GM23338 (cell line): ENCODE measurements at regions not wholly inside any gene's neighbourhood (a gene's known extent, or its start where the extent isn't known, plus 50 kb on each side); places are given as distances from the start of the nearest gene placed in this dataset.

ENCODE experiments used
- ATAC-seq: fragments of 200-7000 bp; cut with Tn5 transposase; 3 replicates; pipeline ENCODE4 v1.9.1; 2020
- DNase-seq: peaks from one replicate; pipeline ENCODE4 v3.0.0-alpha.2; 2015; ENCODE audit warnings: low spot score
- H2AFZ ChIP-seq: fragments of 200-600 bp; sonication (generic); 2 replicates; pipeline ENCODE4 v1.8.0; 2016; ENCODE audit warnings: antibody characterized with exemption, mild to moderate bottlenecking, moderate library complexity
- H3F3A ChIP-seq: fragments of 200-600 bp; sonication (generic); replicated peaks from 2 replicates; pipeline ENCODE4 v1.8.0; 2017; ENCODE audit warnings: antibody characterized with exemption, mixed run types, low read depth
- H3K27ac ChIP-seq: fragments of 200-600 bp; sonication (generic); 2 replicates; pipeline ENCODE4 v1.6.1; 2016; ENCODE audit warnings: low read depth
- H3K27me3 ChIP-seq: fragments of 200-600 bp; sonication (generic); 2 replicates; pipeline ENCODE4 v1.8.0; 2016; ENCODE audit warnings: mild to moderate bottlenecking, mixed run types, moderate library complexity; ENCODE audit not compliant: insufficient read depth
- H3K36me3 ChIP-seq: fragments of 200-600 bp; sonication (generic); 2 replicates; pipeline ENCODE4 v1.8.0; 2016; ENCODE audit warnings: mild to moderate bottlenecking; ENCODE audit not compliant: insufficient read depth
- H3K4me1 ChIP-seq: fragments of 200-600 bp; sonication (generic); 2 replicates; pipeline ENCODE4 v1.8.0; 2016; ENCODE audit warnings: mild to moderate bottlenecking, moderate library complexity; ENCODE audit not compliant: insufficient read depth
- H3K4me2 ChIP-seq: fragments of 200-600 bp; sonication (generic); 2 replicates; pipeline ENCODE4 v1.7.1; 2017; ENCODE audit warnings: mixed run types
- H3K4me3 ChIP-seq: fragments of 200-600 bp; sonication (generic); 2 replicates; pipeline ENCODE4 v1.6.1; 2016; ENCODE audit warnings: mixed run types
- H3K79me2 ChIP-seq: fragments of 200-600 bp; sonication (generic); replicated peaks from 2 replicates; pipeline ENCODE4 v1.8.0; 2017; ENCODE audit warnings: mild to moderate bottlenecking; ENCODE audit not compliant: insufficient read depth
- H3K9me2 ChIP-seq: fragments of 200-600 bp; sonication (generic); 2 replicates; pipeline ENCODE4 v1.8.0; 2017; ENCODE audit not compliant: insufficient read depth
- H4K20me1 ChIP-seq: fragments of 200-600 bp; sonication (generic); replicated peaks from 2 replicates; pipeline ENCODE4 v1.8.0; 2017; ENCODE audit warnings: mild to moderate bottlenecking; ENCODE audit not compliant: insufficient read depth
- H3K27ac Mint-ChIP-seq: 2 replicates; pipeline ENCODE4 v1.8.0; 2020; ENCODE audit warnings: inconsistent platforms, mild to moderate bottlenecking, moderate library complexity, mixed read lengths
- H3K27me3 Mint-ChIP-seq: 3 replicates; pipeline ENCODE4 v1.8.0; 2022; ENCODE audit warnings: low read depth, mild to moderate bottlenecking, moderate library complexity, mixed read lengths, inconsistent platforms; ENCODE audit not compliant: insufficient read depth, poor library complexity
- H3K36me3 Mint-ChIP-seq: 3 replicates; pipeline ENCODE4 v1.8.0; 2021; ENCODE audit warnings: low read depth, mild to moderate bottlenecking, inconsistent platforms, moderate library complexity, mixed read lengths
- H3K4me1 Mint-ChIP-seq: 3 replicates; pipeline ENCODE4 v1.8.0; 2020; ENCODE audit warnings: mild to moderate bottlenecking, inconsistent platforms, mixed read lengths
- H3K4me3 Mint-ChIP-seq: 3 replicates; pipeline ENCODE4 v1.8.0; 2021; ENCODE audit warnings: moderate library complexity, mild to moderate bottlenecking, inconsistent platforms, mixed read lengths
- H3K9me3 Mint-ChIP-seq: 3 replicates; pipeline ENCODE4 v1.8.0; 2020; ENCODE audit warnings: moderate library complexity, mild to moderate bottlenecking, inconsistent platforms, mixed read lengths
- CREB1 ChIP-seq: fragments of 250-450 bp; sonication (Bioruptor Pico); IDR thresholded peaks from 2 replicates; pipeline ENCODE4 v1.5.0; 2020; ENCODE audit warnings: low read depth, mild to moderate bottlenecking, moderate library complexity
- EZH2 ChIP-seq: fragments of 200-600 bp; sonication (generic); IDR thresholded peaks from one replicate; pipeline ENCODE4 v1.8.0; 2017; ENCODE audit warnings: antibody characterized with exemption, mild to moderate bottlenecking, low read depth; ENCODE audit not compliant: unreplicated experiment
- EZH2phosphoT487 ChIP-seq: fragments of 200-600 bp; sonication (generic); IDR thresholded peaks from one replicate; pipeline ENCODE4 v1.8.1; 2018; ENCODE audit warnings: antibody characterized with exemption; ENCODE audit not compliant: unreplicated experiment
- JUNB ChIP-seq: IDR thresholded peaks from one replicate; pipeline ENCODE4 v1.6.1; 2016; ENCODE audit warnings: antibody characterized with exemption; ENCODE audit not compliant: unreplicated experiment
- NANOG ChIP-seq: IDR thresholded peaks from 2 replicates; pipeline ENCODE4 v1.6.1; 2016; ENCODE audit warnings: antibody characterized with exemption, borderline replicate concordance
- POLR2AphosphoS5 ChIP-seq: IDR thresholded peaks from 2 replicates; pipeline ENCODE4 v1.6.1; 2016; ENCODE audit warnings: antibody characterized with exemption, low read depth
- STAT1 ChIP-seq: IDR thresholded peaks from one replicate; pipeline ENCODE4 v1.6.1; 2016; ENCODE audit warnings: antibody characterized with exemption; ENCODE audit not compliant: unreplicated experiment
- ZNF114 ChIP-seq: fragments of 250-450 bp; sonication (Bioruptor Pico); IDR thresholded peaks from 2 replicates; pipeline ENCODE4 v1.5.0; 2020; ENCODE audit warnings: mild to moderate bottlenecking, moderate library complexity
- ZNF331 ChIP-seq: fragments of 250-450 bp; sonication (Bioruptor Pico); IDR thresholded peaks from 2 replicates; pipeline ENCODE4 v1.5.0; 2020; ENCODE audit warnings: low read depth, mild to moderate bottlenecking, moderate library complexity
- TF ChIP-seq, protein P1 (sequence below): IDR thresholded peaks from 2 replicates; pipeline ENCODE4 v1.6.1; 2016; ENCODE audit warnings: antibody characterized with exemption
- TF ChIP-seq, protein P2 (sequence below): IDR thresholded peaks from one replicate; pipeline ENCODE4 v1.6.1; 2018; ENCODE audit warnings: antibody characterized with exemption; ENCODE audit not compliant: unreplicated experiment
- TF ChIP-seq, protein P3 (sequence below): fragments of 250-450 bp; sonication (Bioruptor Pico); IDR thresholded peaks from 2 replicates; pipeline ENCODE4 v1.5.0; 2020; ENCODE audit warnings: mild to moderate bottlenecking, moderate library complexity

DNA sequence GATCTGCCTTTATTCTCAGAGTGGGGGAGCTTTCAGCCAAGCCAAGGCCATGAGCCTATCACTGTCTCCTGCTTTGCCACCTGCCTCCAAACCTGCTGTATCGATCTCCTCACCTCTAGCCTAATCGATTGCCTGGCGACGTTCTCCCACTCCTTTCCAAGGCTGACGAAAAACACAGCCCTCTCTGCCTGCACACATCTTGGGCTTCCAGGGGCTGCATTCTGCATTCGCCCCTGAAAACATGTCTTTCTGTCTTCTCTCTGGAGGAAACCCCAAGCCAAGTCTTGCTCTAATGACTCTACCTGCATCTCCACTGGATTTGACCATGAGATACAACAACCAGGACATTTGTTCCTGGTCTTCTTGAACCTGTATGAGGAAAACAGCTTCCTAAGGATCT is 540.7 kb downstream of the BCL11B start (continued):
- TF ChIP-seq, protein P1, sequence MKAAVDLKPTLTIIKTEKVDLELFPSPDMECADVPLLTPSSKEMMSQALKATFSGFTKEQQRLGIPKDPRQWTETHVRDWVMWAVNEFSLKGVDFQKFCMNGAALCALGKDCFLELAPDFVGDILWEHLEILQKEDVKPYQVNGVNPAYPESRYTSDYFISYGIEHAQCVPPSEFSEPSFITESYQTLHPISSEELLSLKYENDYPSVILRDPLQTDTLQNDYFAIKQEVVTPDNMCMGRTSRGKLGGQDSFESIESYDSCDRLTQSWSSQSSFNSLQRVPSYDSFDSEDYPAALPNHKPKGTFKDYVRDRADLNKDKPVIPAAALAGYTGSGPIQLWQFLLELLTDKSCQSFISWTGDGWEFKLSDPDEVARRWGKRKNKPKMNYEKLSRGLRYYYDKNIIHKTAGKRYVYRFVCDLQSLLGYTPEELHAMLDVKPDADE = no peak
- TF ChIP-seq ZNF114 (CRISPR knock-in tag) (no peak), CREB1 (CRISPR knock-in tag) (no peak), ZNF331 (CRISPR knock-in tag) (no peak), EZH2 (no peak)

DNA sequence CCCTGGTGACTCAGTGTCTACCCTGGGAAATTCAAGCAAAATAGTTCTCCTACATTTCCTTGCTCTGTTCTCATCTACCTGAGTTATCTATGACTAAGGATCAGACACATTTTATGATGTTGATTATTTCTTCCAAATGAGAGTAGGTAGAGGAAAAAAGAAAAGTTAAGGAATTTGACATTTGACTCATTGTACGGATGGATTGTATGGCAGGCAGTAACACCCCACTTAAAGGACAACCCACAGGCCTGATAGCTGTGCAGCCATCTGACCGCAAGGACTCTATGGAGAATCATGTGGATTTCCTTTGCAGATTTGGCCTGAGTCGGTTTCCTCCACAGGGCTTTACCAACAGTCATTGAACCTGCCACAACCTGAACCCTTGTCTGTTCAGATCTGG is 540.3 kb downstream of the BCL11B start:
- H3K27me3 ChIP-seq = no peaks in the 10 kb centered on the region
- no peaks in the 10 kb centered on the region for H3K36me3 ChIP-seq
- no peaks in the 10 kb centered on the region for H3K79me2 ChIP-seq
- Mint-ChIP-seq H3K4me3 (no peak overlapping the region), H3K4me1 (no peaks in the 10 kb centered on the region), H3K27ac (no peak overlapping the region), H3K9me3 (no peaks in the 10 kb centered on the region; the same call in 2 of the 3 replicates), H3K27me3 (peaks cover 2% of the 10 kb centered on the region), H3K36me3 (no peaks in the 10 kb centered on the region)
- ATAC-seq = no peak
- DNase-seq = no peak
- no peak overlapping the region for H3K27ac ChIP-seq
- no peaks in the 10 kb centered on the region for H3K4me1 ChIP-seq
- H2AFZ ChIP-seq = no peak overlapping the region
- H4K20me1 ChIP-seq = no peaks in the 10 kb centered on the region
- no peaks in the 10 kb centered on the region for H3F3A ChIP-seq
- no peak overlapping the region for H3K4me2 ChIP-seq
- H3K4me3 ChIP-seq = no peak overlapping the region
- H3K9me2 ChIP-seq = peaks cover 5% of the 10 kb centered on the region; the same call in 1 of the 2 replicates
- TF ChIP-seq EZH2phosphoT487 (no peak), STAT1 (no peak), CREB1 (CRISPR knock-in tag) (no peak), EZH2 (no peak), ZNF331 (CRISPR knock-in tag) (no peak), JUNB (no peak), POLR2AphosphoS5 (no peak), NANOG (no peak), ZNF114 (CRISPR knock-in tag) (no peak)
- TF ChIP-seq, protein P2, sequence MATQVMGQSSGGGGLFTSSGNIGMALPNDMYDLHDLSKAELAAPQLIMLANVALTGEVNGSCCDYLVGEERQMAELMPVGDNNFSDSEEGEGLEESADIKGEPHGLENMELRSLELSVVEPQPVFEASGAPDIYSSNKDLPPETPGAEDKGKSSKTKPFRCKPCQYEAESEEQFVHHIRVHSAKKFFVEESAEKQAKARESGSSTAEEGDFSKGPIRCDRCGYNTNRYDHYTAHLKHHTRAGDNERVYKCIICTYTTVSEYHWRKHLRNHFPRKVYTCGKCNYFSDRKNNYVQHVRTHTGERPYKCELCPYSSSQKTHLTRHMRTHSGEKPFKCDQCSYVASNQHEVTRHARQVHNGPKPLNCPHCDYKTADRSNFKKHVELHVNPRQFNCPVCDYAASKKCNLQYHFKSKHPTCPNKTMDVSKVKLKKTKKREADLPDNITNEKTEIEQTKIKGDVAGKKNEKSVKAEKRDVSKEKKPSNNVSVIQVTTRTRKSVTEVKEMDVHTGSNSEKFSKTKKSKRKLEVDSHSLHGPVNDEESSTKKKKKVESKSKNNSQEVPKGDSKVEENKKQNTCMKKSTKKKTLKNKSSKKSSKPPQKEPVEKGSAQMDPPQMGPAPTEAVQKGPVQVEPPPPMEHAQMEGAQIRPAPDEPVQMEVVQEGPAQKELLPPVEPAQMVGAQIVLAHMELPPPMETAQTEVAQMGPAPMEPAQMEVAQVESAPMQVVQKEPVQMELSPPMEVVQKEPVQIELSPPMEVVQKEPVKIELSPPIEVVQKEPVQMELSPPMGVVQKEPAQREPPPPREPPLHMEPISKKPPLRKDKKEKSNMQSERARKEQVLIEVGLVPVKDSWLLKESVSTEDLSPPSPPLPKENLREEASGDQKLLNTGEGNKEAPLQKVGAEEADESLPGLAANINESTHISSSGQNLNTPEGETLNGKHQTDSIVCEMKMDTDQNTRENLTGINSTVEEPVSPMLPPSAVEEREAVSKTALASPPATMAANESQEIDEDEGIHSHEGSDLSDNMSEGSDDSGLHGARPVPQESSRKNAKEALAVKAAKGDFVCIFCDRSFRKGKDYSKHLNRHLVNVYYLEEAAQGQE = no peak
- TF ChIP-seq, protein P3, sequence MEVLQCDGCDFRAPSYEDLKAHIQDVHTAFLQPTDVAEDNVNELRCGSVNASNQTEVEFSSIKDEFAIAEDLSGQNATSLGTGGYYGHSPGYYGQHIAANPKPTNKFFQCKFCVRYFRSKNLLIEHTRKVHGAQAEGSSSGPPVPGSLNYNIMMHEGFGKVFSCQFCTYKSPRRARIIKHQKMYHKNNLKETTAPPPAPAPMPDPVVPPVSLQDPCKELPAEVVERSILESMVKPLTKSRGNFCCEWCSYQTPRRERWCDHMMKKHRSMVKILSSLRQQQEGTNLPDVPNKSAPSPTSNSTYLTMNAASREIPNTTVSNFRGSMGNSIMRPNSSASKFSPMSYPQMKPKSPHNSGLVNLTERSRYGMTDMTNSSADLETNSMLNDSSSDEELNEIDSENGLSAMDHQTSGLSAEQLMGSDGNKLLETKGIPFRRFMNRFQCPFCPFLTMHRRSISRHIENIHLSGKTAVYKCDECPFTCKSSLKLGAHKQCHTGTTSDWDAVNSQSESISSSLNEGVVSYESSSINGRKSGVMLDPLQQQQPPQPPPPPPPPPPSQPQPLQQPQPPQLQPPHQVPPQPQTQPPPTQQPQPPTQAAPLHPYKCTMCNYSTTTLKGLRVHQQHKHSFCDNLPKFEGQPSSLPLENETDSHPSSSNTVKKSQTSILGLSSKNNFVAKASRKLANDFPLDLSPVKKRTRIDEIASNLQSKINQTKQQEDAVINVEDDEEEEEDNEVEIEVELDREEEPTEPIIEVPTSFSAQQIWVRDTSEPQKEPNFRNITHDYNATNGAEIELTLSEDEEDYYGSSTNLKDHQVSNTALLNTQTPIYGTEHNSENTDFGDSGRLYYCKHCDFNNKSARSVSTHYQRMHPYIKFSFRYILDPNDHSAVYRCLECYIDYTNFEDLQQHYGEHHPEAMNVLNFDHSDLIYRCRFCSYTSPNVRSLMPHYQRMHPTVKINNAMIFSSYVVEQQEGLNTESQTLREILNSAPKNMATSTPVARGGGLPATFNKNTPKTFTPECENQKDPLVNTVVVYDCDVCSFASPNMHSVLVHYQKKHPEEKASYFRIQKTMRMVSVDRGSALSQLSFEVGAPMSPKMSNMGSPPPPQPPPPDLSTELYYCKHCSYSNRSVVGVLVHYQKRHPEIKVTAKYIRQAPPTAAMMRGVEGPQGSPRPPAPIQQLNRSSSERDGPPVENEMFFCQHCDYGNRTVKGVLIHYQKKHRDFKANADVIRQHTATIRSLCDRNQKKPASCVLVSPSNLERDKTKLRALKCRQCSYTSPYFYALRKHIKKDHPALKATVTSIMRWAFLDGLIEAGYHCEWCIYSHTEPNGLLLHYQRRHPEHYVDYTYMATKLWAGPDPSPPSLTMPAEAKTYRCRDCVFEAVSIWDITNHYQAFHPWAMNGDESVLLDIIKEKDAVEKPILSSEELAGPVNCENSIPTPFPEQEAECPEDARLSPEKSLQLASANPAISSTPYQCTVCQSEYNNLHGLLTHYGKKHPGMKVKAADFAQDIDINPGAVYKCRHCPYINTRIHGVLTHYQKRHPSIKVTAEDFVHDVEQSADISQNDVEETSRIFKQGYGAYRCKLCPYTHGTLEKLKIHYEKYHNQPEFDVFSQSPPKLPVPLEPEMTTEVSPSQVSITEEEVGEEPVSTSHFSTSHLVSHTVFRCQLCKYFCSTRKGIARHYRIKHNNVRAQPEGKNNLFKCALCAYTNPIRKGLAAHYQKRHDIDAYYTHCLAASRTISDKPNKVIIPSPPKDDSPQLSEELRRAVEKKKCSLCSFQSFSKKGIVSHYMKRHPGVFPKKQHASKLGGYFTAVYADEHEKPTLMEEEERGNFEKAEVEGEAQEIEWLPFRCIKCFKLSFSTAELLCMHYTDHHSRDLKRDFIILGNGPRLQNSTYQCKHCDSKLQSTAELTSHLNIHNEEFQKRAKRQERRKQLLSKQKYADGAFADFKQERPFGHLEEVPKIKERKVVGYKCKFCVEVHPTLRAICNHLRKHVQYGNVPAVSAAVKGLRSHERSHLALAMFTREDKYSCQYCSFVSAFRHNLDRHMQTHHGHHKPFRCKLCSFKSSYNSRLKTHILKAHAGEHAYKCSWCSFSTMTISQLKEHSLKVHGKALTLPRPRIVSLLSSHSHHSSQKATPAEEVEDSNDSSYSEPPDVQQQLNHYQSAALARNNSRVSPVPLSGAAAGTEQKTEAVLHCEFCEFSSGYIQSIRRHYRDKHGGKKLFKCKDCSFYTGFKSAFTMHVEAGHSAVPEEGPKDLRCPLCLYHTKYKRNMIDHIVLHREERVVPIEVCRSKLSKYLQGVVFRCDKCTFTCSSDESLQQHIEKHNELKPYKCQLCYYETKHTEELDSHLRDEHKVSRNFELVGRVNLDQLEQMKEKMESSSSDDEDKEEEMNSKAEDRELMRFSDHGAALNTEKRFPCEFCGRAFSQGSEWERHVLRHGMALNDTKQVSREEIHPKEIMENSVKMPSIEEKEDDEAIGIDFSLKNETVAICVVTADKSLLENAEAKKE = no peak
- TF ChIP-seq, protein P1 = no peak
